Osteoblast (primary cell): ENCODE measurements at regions not wholly inside any gene's neighbourhood (a gene's known extent, or its start where the extent isn't known, plus 50 kb on each side); places are given as distances from the start of the nearest gene placed in this dataset.

Source experiments
- DNase-seq: peaks from one replicate; pipeline ENCODE4 v3.0.0; 2011; ENCODE audit warnings: low spot score, mixed read lengths; ENCODE audit not compliant: insufficient read length; ENCODE audit errors: missing footprints
- H2AFZ ChIP-seq: 2 replicates; pipeline ENCODE4 v1.6.0; 2011; ENCODE audit warnings: mild to moderate bottlenecking, low read length
- H3K27ac ChIP-seq: 2 replicates; pipeline ENCODE4 v1.5.1; 2011; ENCODE audit warnings: mild to moderate bottlenecking, low read depth, low read length, moderate library complexity
- H3K27me3 ChIP-seq: 2 replicates; pipeline ENCODE4 v1.6.0; 2012; ENCODE audit warnings: mild to moderate bottlenecking, control low read depth, inconsistent platforms, low read length, moderate library complexity; ENCODE audit not compliant: insufficient read depth
- H3K36me3 ChIP-seq: 2 replicates; pipeline ENCODE4 v1.5.1; 2011; ENCODE audit warnings: mild to moderate bottlenecking, low read length, control low read depth, moderate library complexity; ENCODE audit not compliant: insufficient read depth
- H3K4me1 ChIP-seq: 2 replicates; pipeline ENCODE4 v1.5.1; 2011; ENCODE audit warnings: mild to moderate bottlenecking, low read length, control low read depth, moderate library complexity; ENCODE audit not compliant: insufficient read depth
- H3K4me2 ChIP-seq: 2 replicates; pipeline ENCODE4 v1.6.0; 2011; ENCODE audit warnings: mild to moderate bottlenecking, low read length; ENCODE audit not compliant: insufficient read depth
- H3K4me3 ChIP-seq: fragments of 200-600 bp; sonication (generic); 3 replicates; pipeline ENCODE4 v1.5.1; 2012; ENCODE audit warnings: mild to moderate bottlenecking, low read length, inconsistent platforms; ENCODE audit not compliant: insufficient read depth
- H3K79me2 ChIP-seq: 2 replicates; pipeline ENCODE4 v1.6.0; 2012; ENCODE audit warnings: mild to moderate bottlenecking, low read length, control low read depth, inconsistent platforms; ENCODE audit not compliant: insufficient read depth
- H3K9me3 ChIP-seq: 2 replicates; pipeline ENCODE4 v1.5.1; 2011; ENCODE audit warnings: low read depth, low read length, control low read depth
- H4K20me1 ChIP-seq: 2 replicates; pipeline ENCODE4 v1.6.0; 2012; ENCODE audit warnings: mild to moderate bottlenecking, low read length, control low read depth; ENCODE audit not compliant: insufficient read depth
- TF ChIP-seq, protein P1 (sequence below): IDR thresholded peaks from 2 replicates; pipeline ENCODE4 v1.5.1; 2011; ENCODE audit warnings: mild to moderate bottlenecking, low read depth, low read length, moderate library complexity; ENCODE audit errors: extremely low read depth

DNA sequence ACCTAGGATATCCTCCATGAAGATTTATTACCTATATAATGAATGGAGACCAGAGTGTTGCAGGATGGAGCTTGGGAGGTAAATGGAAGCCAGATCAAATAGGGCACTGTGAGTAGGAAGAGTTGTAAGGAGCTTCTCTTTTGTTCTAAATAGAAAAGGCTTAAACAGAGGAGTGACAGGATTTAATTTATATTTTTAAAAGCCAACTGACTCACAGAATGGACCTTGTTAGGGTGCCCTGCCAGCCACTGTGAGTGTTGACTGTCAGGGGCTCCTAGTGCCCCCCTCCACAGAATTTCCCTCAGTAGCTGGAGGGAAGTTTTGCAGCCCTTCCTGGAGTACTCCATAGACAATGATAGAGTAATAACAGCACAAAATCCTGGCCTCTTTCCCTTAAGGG, 547.5 kb downstream of the MCTP2 start:
- no peak overlapping the region for H3K27ac ChIP-seq
- no peak overlapping the region for H2AFZ ChIP-seq
- DNase-seq, result no peak
- H4K20me1 ChIP-seq, result no peaks in the 10 kb centered on the region
- H3K27me3 ChIP-seq, result no peaks in the 10 kb centered on the region
- no peak overlapping the region for H3K4me3 ChIP-seq
- TF ChIP-seq, protein P1, sequence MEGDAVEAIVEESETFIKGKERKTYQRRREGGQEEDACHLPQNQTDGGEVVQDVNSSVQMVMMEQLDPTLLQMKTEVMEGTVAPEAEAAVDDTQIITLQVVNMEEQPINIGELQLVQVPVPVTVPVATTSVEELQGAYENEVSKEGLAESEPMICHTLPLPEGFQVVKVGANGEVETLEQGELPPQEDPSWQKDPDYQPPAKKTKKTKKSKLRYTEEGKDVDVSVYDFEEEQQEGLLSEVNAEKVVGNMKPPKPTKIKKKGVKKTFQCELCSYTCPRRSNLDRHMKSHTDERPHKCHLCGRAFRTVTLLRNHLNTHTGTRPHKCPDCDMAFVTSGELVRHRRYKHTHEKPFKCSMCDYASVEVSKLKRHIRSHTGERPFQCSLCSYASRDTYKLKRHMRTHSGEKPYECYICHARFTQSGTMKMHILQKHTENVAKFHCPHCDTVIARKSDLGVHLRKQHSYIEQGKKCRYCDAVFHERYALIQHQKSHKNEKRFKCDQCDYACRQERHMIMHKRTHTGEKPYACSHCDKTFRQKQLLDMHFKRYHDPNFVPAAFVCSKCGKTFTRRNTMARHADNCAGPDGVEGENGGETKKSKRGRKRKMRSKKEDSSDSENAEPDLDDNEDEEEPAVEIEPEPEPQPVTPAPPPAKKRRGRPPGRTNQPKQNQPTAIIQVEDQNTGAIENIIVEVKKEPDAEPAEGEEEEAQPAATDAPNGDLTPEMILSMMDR, result no peak
- H3K36me3 ChIP-seq, result no peaks in the 10 kb centered on the region
- H3K4me2 ChIP-seq, result no peak overlapping the region
- H3K9me3 ChIP-seq, result no peaks in the 10 kb centered on the region
- H3K4me1 ChIP-seq, result no peaks in the 10 kb centered on the region
- H3K79me2 ChIP-seq, result no peaks in the 10 kb centered on the region

DNA sequence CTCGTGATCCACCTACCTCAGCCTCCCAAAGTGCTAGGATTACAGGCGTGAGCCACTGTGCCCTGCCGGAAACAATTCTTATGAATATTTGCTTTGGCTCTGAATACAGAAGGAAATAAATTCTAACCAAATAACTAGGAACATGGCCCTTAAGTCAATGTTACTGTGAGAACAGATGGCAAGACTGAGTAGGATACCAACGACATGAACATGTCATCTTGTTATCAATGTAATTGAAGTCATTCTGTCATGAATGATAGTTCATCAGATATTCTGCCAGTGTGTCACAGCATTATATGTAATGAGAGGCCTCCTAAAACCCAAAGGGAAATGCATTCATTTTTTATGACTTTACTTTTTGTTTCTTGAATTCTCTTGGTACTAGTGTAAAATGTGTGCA, 548.8 kb downstream of the MCTP2 start:
- Histone ChIP-seq H3K4me1 (no peaks in the 10 kb centered on the region), H3K27me3 (no peaks in the 10 kb centered on the region), H3K79me2 (no peaks in the 10 kb centered on the region), H2AFZ (no peak overlapping the region), H3K9me3 (no peaks in the 10 kb centered on the region), H4K20me1 (no peaks in the 10 kb centered on the region), H3K36me3 (no peaks in the 10 kb centered on the region), H3K27ac (no peak overlapping the region), H3K4me2 (no peak overlapping the region), H3K4me3 (no peak overlapping the region)
- TF ChIP-seq, protein P1, result no peak
- no peak for DNase-seq

DNA sequence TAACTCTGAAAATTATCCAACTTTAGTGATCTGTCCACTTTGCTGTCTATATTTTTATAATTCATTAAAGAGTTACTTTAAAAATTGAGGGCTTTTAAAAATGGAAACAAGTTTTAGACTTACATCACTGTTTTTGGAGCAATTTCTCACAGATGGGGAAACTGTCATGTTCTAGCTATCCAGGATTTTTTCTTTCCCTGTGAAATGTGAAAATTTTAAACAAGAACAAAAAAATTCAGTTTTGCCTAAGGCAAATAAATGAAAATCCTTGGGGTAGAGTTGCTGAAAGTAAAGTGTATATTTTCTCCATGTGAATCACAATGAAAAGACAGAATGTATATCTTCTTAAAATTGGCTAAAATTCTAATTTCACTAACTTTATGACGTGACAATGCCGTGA, 553.7 kb downstream of the MCTP2 start:
- H3K9me3 ChIP-seq, result no peaks in the 10 kb centered on the region
- H4K20me1 ChIP-seq, result no peaks in the 10 kb centered on the region
- H2AFZ ChIP-seq, result no peak overlapping the region
- TF ChIP-seq, protein P1, result no peak
- no peak for DNase-seq
- no peak overlapping the region for H3K4me3 ChIP-seq
- no peaks in the 10 kb centered on the region for H3K79me2 ChIP-seq
- H3K4me1 ChIP-seq, result no peaks in the 10 kb centered on the region
- H3K4me2 ChIP-seq, result no peak overlapping the region
- no peak overlapping the region for H3K27ac ChIP-seq
- H3K27me3 ChIP-seq, result no peaks in the 10 kb centered on the region
- no peaks in the 10 kb centered on the region for H3K36me3 ChIP-seq

DNA sequence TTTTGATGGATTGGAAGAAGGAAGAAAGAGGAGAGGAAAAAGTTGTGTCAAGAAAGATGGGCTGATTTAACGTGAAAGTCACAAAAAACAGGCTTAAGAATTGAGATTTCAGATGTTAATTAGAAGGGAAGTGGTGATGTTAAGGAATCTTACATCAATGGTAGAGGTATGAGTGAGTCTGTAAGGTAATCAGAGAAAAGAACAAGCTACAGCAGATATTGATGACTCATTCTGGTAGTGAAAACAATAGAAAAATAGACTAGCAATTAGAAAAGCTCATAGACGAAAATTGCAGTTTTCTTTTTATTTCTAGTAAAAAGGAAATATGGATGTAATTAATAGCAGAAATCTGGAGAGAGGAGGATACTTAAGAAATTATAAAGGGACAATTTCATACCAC, 559.6 kb downstream of the MCTP2 start:
- Histone ChIP-seq H3K4me2 (no peak overlapping the region), H3K79me2 (no peaks in the 10 kb centered on the region), H3K27ac (no peak overlapping the region), H3K27me3 (no peaks in the 10 kb centered on the region), H3K4me3 (no peak overlapping the region), H3K36me3 (no peaks in the 10 kb centered on the region), H3K9me3 (no peaks in the 10 kb centered on the region), H4K20me1 (no peaks in the 10 kb centered on the region), H3K4me1 (no peaks in the 10 kb centered on the region), H2AFZ (no peak overlapping the region)
- TF ChIP-seq, protein P1, result no peak
- DNase-seq, result no peak
